ENCODE measurements at regions not wholly inside any gene's neighbourhood (a gene's known extent, or its start where the extent isn't known, plus 50 kb on each side); places are given as distances from the start of the nearest gene placed in this dataset.

- Histone ChIP-seq H3K36me3 (no peaks in the 10 kb centered on the region), H3K27me3 (ENCODE audit: low read depth) (no peaks in the 10 kb centered on the region), H3K27ac (replicated peaks) (no peak overlapping the region), H3K9me3 (replicated peaks) (no peaks in the 10 kb centered on the region), H3K4me3 (no peak overlapping the region), H3K4me1 (no peaks in the 10 kb centered on the region)
- intact Hi-C loops (cut with micrococcal nuclease) = no loop called here
- no peak for TF ChIP-seq CTCF (IDR thresholded peaks at IDR 0.05; ENCODE audit: borderline replicate concordance)
- no peak for DNase-seq
These were observed 554.7 kb downstream of the SOX6 start for GRCh38 chr11:15801616-15802015.

- H3K27ac ChIP-seq (replicated peaks) = no peak overlapping the region
- no peaks in the 10 kb centered on the region for H3K27me3 ChIP-seq (ENCODE audit: low read depth)
- no peaks in the 10 kb centered on the region for H3K4me1 ChIP-seq
- no peaks in the 10 kb centered on the region for H3K36me3 ChIP-seq
- H3K4me3 ChIP-seq = no peak overlapping the region
- DNase-seq = no peak
- no peak for TF ChIP-seq CTCF (IDR thresholded peaks at IDR 0.05; ENCODE audit: borderline replicate concordance)
- intact Hi-C loops (cut with micrococcal nuclease) = no loop called here
- no peaks in the 10 kb centered on the region for H3K9me3 ChIP-seq (replicated peaks)
These were observed 550.6 kb downstream of the SOX6 start for GRCh38 chr11:15805726-15806125.

- DNase-seq = no peak
- H3K27me3 ChIP-seq (ENCODE audit: low read depth) = no peaks in the 10 kb centered on the region
- no peaks in the 10 kb centered on the region for H3K36me3 ChIP-seq
- H3K4me3 ChIP-seq = no peak overlapping the region
- no peak for TF ChIP-seq CTCF (IDR thresholded peaks at IDR 0.05; ENCODE audit: borderline replicate concordance)
- no peak overlapping the region for H3K27ac ChIP-seq (replicated peaks)
- no peaks in the 10 kb centered on the region for H3K4me1 ChIP-seq
- intact Hi-C loops (cut with micrococcal nuclease) = no loop called here
- H3K9me3 ChIP-seq (replicated peaks) = no peaks in the 10 kb centered on the region
These were observed 550.1 kb downstream of the SOX6 start for GRCh38 chr11:15806217-15806616.

- Histone ChIP-seq H3K36me3 (no peaks in the 10 kb centered on the region), H3K9me3 (replicated peaks) (no peaks in the 10 kb centered on the region), H3K27me3 (ENCODE audit: low read depth) (no peaks in the 10 kb centered on the region), H3K27ac (replicated peaks) (no peak overlapping the region), H3K4me1 (no peaks in the 10 kb centered on the region), H3K4me3 (no peak overlapping the region)
- intact Hi-C loops (cut with micrococcal nuclease) = no loop called here
- DNase-seq = no peak
- TF ChIP-seq CTCF (IDR thresholded peaks at IDR 0.05; ENCODE audit: borderline replicate concordance) = no peak
These were observed 548.5 kb downstream of the SOX6 start for GRCh38 chr11:15807827-15808226.

GRCh38 chr11:15810082-15810481, 546.3 kb downstream of the SOX6 start:
- Histone ChIP-seq H3K4me3 (no peak overlapping the region), H3K36me3 (no peaks in the 10 kb centered on the region), H3K27me3 (ENCODE audit: low read depth) (no peaks in the 10 kb centered on the region), H3K4me1 (peaks cover 1% of the 10 kb centered on the region), H3K9me3 (replicated peaks) (no peaks in the 10 kb centered on the region), H3K27ac (replicated peaks) (no peak overlapping the region)
- DNase-seq = no peak
- intact Hi-C loops (cut with micrococcal nuclease) = loop anchor here (10.0 kb wide), 1 partner anchor 145 kb away; no protein-coding TSS in a partner anchor
- no peak for TF ChIP-seq CTCF (IDR thresholded peaks at IDR 0.05; ENCODE audit: borderline replicate concordance)

DNA sequence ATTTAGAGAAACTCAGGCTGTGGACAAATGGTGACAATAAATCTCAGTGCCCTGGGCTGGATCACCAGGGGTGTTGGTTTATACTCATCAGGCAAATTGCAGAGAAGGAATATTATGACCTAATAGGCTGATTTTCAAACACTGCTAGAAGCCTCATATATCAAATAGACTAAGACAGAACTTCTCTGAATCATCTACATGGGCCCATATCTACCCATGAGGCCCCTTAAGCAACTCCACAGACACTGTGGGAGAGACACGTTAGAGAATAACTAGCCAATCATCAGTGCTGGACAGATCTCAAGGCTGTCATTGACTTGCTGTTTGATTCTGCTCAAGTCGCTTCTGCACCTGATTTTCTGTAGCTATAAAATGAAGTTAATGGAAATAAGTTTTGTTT, 545.8 kb downstream of the SOX6 start:
- Histone ChIP-seq H3K36me3 (no peaks in the 10 kb centered on the region), H3K27ac (replicated peaks) (no peak overlapping the region), H3K27me3 (ENCODE audit: low read depth) (no peaks in the 10 kb centered on the region), H3K4me3 (no peak overlapping the region), H3K9me3 (replicated peaks) (no peaks in the 10 kb centered on the region), H3K4me1 (peaks cover 6% of the 10 kb centered on the region)
- TF ChIP-seq CTCF (IDR thresholded peaks at IDR 0.05; ENCODE audit: borderline replicate concordance) = no peak
- no peak for DNase-seq
- intact Hi-C loops (cut with micrococcal nuclease) = loop anchor here (10.0 kb wide), 1 partner anchor 146 kb away; no protein-coding TSS in a partner anchor
